ENCODE measurements at regions not wholly inside any gene's neighbourhood (a gene's known extent, or its start where the extent isn't known, plus 50 kb on each side); places are given as distances from the start of the nearest gene placed in this dataset.
"Not testable (repeated sequence)": the region's sequence is repeated elsewhere in the genome, so short reads cannot be mapped to it uniquely, and the experiment has no call there.

- Mint-ChIP-seq H3K4me3 (no peak overlapping the region), H3K9me3 (peaks cover 8% of the 10 kb centered on the region), H3K27me3 (ENCODE audit: low read depth) (no peaks in the 10 kb centered on the region), H3K36me3 (ENCODE audit: low read depth) (peaks cover 8% of the 10 kb centered on the region), H3K27ac (peak overlapping the region in 2 of 3 experiments; percentile 0 to 19), H3K4me1 (peaks cover 5% of the 10 kb centered on the region)
- no peak for TF ChIP-seq CTCF (IDR thresholded peaks at IDR 0.05; ENCODE audit: unreplicated experiment in 3 of 3)
Measured at GRCh38 chr14:71454513-71455332, 477.5 kb upstream of the RGS6 start.

GRCh38 chr14:71460091-71460490, 472.1 kb upstream of the RGS6 start:
- H3K36me3 Mint-ChIP-seq (ENCODE audit: low read depth) = peaks cover 42% of the 10 kb centered on the region
- TF ChIP-seq CTCF (IDR thresholded peaks at IDR 0.05; ENCODE audit: unreplicated experiment in 3 of 3) = no peak
- no peak overlapping the region for H3K4me3 Mint-ChIP-seq
- peaks cover under 1% of the 10 kb centered on the region for H3K4me1 Mint-ChIP-seq
- no peaks in the 10 kb centered on the region for H3K27me3 Mint-ChIP-seq (ENCODE audit: low read depth)
- H3K27ac Mint-ChIP-seq = no peak overlapping the region
- H3K9me3 Mint-ChIP-seq = peaks cover 25% of the 10 kb centered on the region

- not testable (repeated sequence) for H3K4me1 Mint-ChIP-seq; H3K27me3 Mint-ChIP-seq (ENCODE audit: low read depth); H3K4me3 Mint-ChIP-seq; H3K27ac Mint-ChIP-seq
- Mint-ChIP-seq H3K36me3 (ENCODE audit: low read depth) (peaks cover 54% of the 10 kb centered on the region), H3K9me3 (peaks cover 29% of the 10 kb centered on the region)
Measured at GRCh38 chr14:71461617-71462016, 470.6 kb upstream of the RGS6 start.

GRCh38 chr14:71463807-71464206, 468.4 kb upstream of the RGS6 start:
- peaks cover 54% of the 10 kb centered on the region for H3K36me3 Mint-ChIP-seq (ENCODE audit: low read depth)
- H3K9me3 Mint-ChIP-seq = peaks cover 29% of the 10 kb centered on the region
- peaks cover 6% of the 10 kb centered on the region for H3K4me1 Mint-ChIP-seq
- no peak overlapping the region for H3K27ac Mint-ChIP-seq
- no peak overlapping the region for H3K4me3 Mint-ChIP-seq
- TF ChIP-seq CTCF (IDR thresholded peaks at IDR 0.05; ENCODE audit: unreplicated experiment in 3 of 3) = no peak
- H3K27me3 Mint-ChIP-seq (ENCODE audit: low read depth) = no peaks in the 10 kb centered on the region

DNA sequence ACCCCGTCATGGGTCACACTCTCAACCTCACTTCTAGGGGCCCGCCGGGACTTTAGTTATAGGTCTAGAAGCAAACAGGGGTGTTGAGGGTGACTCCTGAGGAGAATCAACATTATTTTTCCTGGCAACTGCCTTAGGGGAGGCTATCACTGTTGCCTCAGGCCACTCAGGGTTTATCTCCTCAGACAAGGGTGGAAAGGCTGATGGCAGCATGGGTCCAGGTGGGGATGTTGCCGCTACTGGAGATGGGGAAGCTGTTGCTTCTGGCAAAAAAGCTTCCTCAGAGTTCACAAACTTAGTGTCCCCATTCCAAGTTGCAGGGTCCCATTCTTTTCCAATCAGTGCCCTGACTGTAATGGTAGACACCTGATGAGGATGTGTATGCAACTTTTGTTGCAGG, 467.4 kb upstream of the RGS6 start:
- H3K27ac Mint-ChIP-seq = no peak overlapping the region
- H3K4me3 Mint-ChIP-seq = no peak overlapping the region
- peaks cover 9% of the 10 kb centered on the region for H3K4me1 Mint-ChIP-seq
- H3K9me3 Mint-ChIP-seq = peaks cover 23% of the 10 kb centered on the region
- no peaks in the 10 kb centered on the region for H3K27me3 Mint-ChIP-seq (ENCODE audit: low read depth)
- H3K36me3 Mint-ChIP-seq (ENCODE audit: low read depth) = peaks cover 48% of the 10 kb centered on the region
- no peak for TF ChIP-seq CTCF (IDR thresholded peaks at IDR 0.05; ENCODE audit: unreplicated experiment in 3 of 3)

- H3K4me1 Mint-ChIP-seq = peaks cover 9% of the 10 kb centered on the region
- no peak overlapping the region for H3K27ac Mint-ChIP-seq
- no peaks in the 10 kb centered on the region for H3K27me3 Mint-ChIP-seq (ENCODE audit: low read depth)
- H3K36me3 Mint-ChIP-seq (ENCODE audit: low read depth) = peaks cover 44% of the 10 kb centered on the region
- no peak overlapping the region for H3K4me3 Mint-ChIP-seq
- H3K9me3 Mint-ChIP-seq = peaks cover 20% of the 10 kb centered on the region
- no peak for TF ChIP-seq CTCF (IDR thresholded peaks at IDR 0.05; ENCODE audit: unreplicated experiment in 3 of 3)
Measured at GRCh38 chr14:71465316-71465715, 466.9 kb upstream of the RGS6 start.
